ENCODE measurements at regions not wholly inside any gene's neighbourhood (a gene's known extent, or its start where the extent isn't known, plus 50 kb on each side); places are given as distances from the start of the nearest gene placed in this dataset.

GRCh38 chr5:74166064-74166463, 474.5 kb downstream of the ENC1 start:
- TF ChIP-seq CTCF (conservative IDR thresholded peaks at IDR 0.05; ENCODE audit: low read depth, low read length) (no peak), EZH2phosphoT487 (IDR thresholded peaks at IDR 0.05; ENCODE audit: borderline replicate concordance, low read length) (no peak), EZH2 (IDR thresholded peaks at IDR 0.05; ENCODE audit: low read length, unreplicated experiment) (no peak)
